MM.1S (cell line): ENCODE measurements at regions not wholly inside any gene's neighbourhood (a gene's known extent, or its start where the extent isn't known, plus 50 kb on each side); places are given as distances from the start of the nearest gene placed in this dataset.

ENCODE experiments used
- DNase-seq: peaks from one replicate; pipeline ENCODE4 v3.0.0-alpha.2; 2015
- H2AFZ ChIP-seq: fragments of 300-600 bp; sonication (generic); 2 replicates; pipeline ENCODE4 v1.6.0; 2016; ENCODE audit warnings: antibody characterized with exemption, low read length
- H3F3A ChIP-seq: fragments of 300-600 bp; sonication (generic); 2 replicates; pipeline ENCODE4 v1.6.1; 2016; ENCODE audit warnings: mild to moderate bottlenecking, antibody characterized with exemption, low read length, moderate library complexity, mixed read lengths; ENCODE audit not compliant: insufficient read depth
- H3K27ac ChIP-seq: fragments of 300-600 bp; sonication (generic); 2 replicates; pipeline ENCODE4 v1.5.1; 2016; ENCODE audit warnings: mild to moderate bottlenecking, low read length
- H3K27me3 ChIP-seq: fragments of 300-600 bp; sonication (generic); replicated peaks from 2 replicates; pipeline ENCODE4 v1.6.0; 2016; ENCODE audit warnings: low read length; ENCODE audit not compliant: insufficient read depth
- H3K36me3 ChIP-seq: fragments of 300-600 bp; sonication (generic); replicated peaks from 2 replicates; pipeline ENCODE4 v1.6.1; 2016; ENCODE audit warnings: mild to moderate bottlenecking, low read length, mixed read lengths; ENCODE audit not compliant: insufficient read depth
- H3K4me1 ChIP-seq: fragments of 300-600 bp; sonication (generic); 2 replicates; pipeline ENCODE4 v1.6.1; 2016; ENCODE audit warnings: low read length, mixed read lengths
- H3K4me2 ChIP-seq: fragments of 300-600 bp; sonication (generic); 2 replicates; pipeline ENCODE4 v1.6.0; 2016; ENCODE audit warnings: low read depth, low read length
- H3K4me3 ChIP-seq: fragments of 300-600 bp; sonication (generic); 2 replicates; pipeline ENCODE4 v1.5.1; 2016; ENCODE audit warnings: low read length, mixed read lengths
- H3K79me2 ChIP-seq: fragments of 300-600 bp; sonication (generic); 2 replicates; pipeline ENCODE4 v1.6.1; 2016; ENCODE audit warnings: mixed run types, low read length, mixed read lengths
- H3K9ac ChIP-seq: fragments of 300-600 bp; sonication (generic); 2 replicates; pipeline ENCODE4 v1.6.1; 2016; ENCODE audit warnings: low read length, mixed read lengths
- H3K9me2 ChIP-seq: fragments of 300-600 bp; sonication (generic); replicated peaks from 2 replicates; pipeline ENCODE4 v1.6.1; 2016; ENCODE audit warnings: mild to moderate bottlenecking, low read length, mixed read lengths; ENCODE audit not compliant: insufficient read depth
- H3K9me3 ChIP-seq: fragments of 300-600 bp; sonication (generic); replicated peaks from 2 replicates; pipeline ENCODE4 v1.6.1; 2016; ENCODE audit warnings: mild to moderate bottlenecking, low read length, mixed read lengths; ENCODE audit not compliant: insufficient read depth
- H4K20me1 ChIP-seq: fragments of 300-600 bp; sonication (generic); 2 replicates; pipeline ENCODE4 v1.6.1; 2016; ENCODE audit warnings: mild to moderate bottlenecking, low read length, moderate library complexity, mixed read lengths; ENCODE audit not compliant: insufficient read depth
- CTCF ChIP-seq: fragments of 300-600 bp; sonication (generic); IDR thresholded peaks from 2 replicates; pipeline ENCODE4 v1.5.1; 2016; ENCODE audit warnings: antibody characterized with exemption, low read length, mixed read lengths
- EZH2 ChIP-seq: fragments of 300-600 bp; sonication (generic); optimal IDR thresholded peaks from 2 replicates; pipeline ENCODE3; 2017; ENCODE audit warnings: low read depth, mild to moderate bottlenecking, antibody characterized with exemption, low read length, mixed read lengths
- EZH2phosphoT487 ChIP-seq: fragments of 300-600 bp; sonication (generic); IDR thresholded peaks from 2 replicates; pipeline ENCODE4 v1.6.1; 2018; ENCODE audit warnings: antibody characterized with exemption, low read length

GRCh38 chr7:153581419-153581818 lies 470.8 kb upstream of the DPP6 start:
- no peak overlapping the region for H3K9ac ChIP-seq
- no peak for TF ChIP-seq CTCF
- H3K9me3 ChIP-seq = no peaks in the 10 kb centered on the region

GRCh38 chr7:153584132-153584531 lies 468.1 kb upstream of the DPP6 start:
- H3F3A ChIP-seq = no peaks in the 10 kb centered on the region
- H4K20me1 ChIP-seq = no peaks in the 10 kb centered on the region
- no peak for TF ChIP-seq EZH2phosphoT487
- H3K27ac ChIP-seq = no peak overlapping the region
- no peak for DNase-seq
- H3K4me3 ChIP-seq = no peak overlapping the region
- no peaks in the 10 kb centered on the region for H3K9me3 ChIP-seq
- no peaks in the 10 kb centered on the region for H3K9me2 ChIP-seq
- no peaks in the 10 kb centered on the region for H3K36me3 ChIP-seq
- H3K4me2 ChIP-seq = no peak overlapping the region
- no peaks in the 10 kb centered on the region for H3K27me3 ChIP-seq
- H2AFZ ChIP-seq = no peak overlapping the region
- no peaks in the 10 kb centered on the region for H3K79me2 ChIP-seq
- no peaks in the 10 kb centered on the region for H3K4me1 ChIP-seq
- H3K9ac ChIP-seq = no peak overlapping the region

More at GRCh38 chr7:153581419-153581818, 470.8 kb upstream of the DPP6 start:
- H3F3A ChIP-seq = no peaks in the 10 kb centered on the region
- no peaks in the 10 kb centered on the region for H3K27me3 ChIP-seq
- no peak overlapping the region for H3K4me3 ChIP-seq
- DNase-seq = no peak
- no peaks in the 10 kb centered on the region for H4K20me1 ChIP-seq
- no peak overlapping the region for H3K4me2 ChIP-seq
- no peak overlapping the region for H2AFZ ChIP-seq
- no peaks in the 10 kb centered on the region for H3K36me3 ChIP-seq
- H3K27ac ChIP-seq = no peak overlapping the region
- no peaks in the 10 kb centered on the region for H3K4me1 ChIP-seq
- H3K79me2 ChIP-seq = no peaks in the 10 kb centered on the region
- no peaks in the 10 kb centered on the region for H3K9me2 ChIP-seq

GRCh38 chr7:153588586-153588985 lies 463.6 kb upstream of the DPP6 start:
- H3K4me1 ChIP-seq = no peaks in the 10 kb centered on the region
- no peaks in the 10 kb centered on the region for H3K36me3 ChIP-seq
- no peak for TF ChIP-seq EZH2phosphoT487
- TF ChIP-seq EZH2 = no peak
- TF ChIP-seq CTCF = no peak
- no peaks in the 10 kb centered on the region for H3K9me3 ChIP-seq
- no peaks in the 10 kb centered on the region for H3K27me3 ChIP-seq
- no peak for DNase-seq
- no peaks in the 10 kb centered on the region for H3K9me2 ChIP-seq
- no peak overlapping the region for H3K4me2 ChIP-seq
- no peaks in the 10 kb centered on the region for H3F3A ChIP-seq
- H4K20me1 ChIP-seq = no peaks in the 10 kb centered on the region
- no peaks in the 10 kb centered on the region for H3K79me2 ChIP-seq
- H3K27ac ChIP-seq = no peak overlapping the region
- no peak overlapping the region for H2AFZ ChIP-seq
- H3K9ac ChIP-seq = no peak overlapping the region
- H3K4me3 ChIP-seq = no peak overlapping the region

GRCh38 chr7:153590136-153590535 lies 462.1 kb upstream of the DPP6 start:
- DNase-seq = no peak
- H3K4me3 ChIP-seq = no peak overlapping the region
- H3K9ac ChIP-seq = no peak overlapping the region
- no peaks in the 10 kb centered on the region for H3K9me3 ChIP-seq
- no peaks in the 10 kb centered on the region for H3K79me2 ChIP-seq
- no peaks in the 10 kb centered on the region for H4K20me1 ChIP-seq
- no peak overlapping the region for H3K27ac ChIP-seq
- H3F3A ChIP-seq = no peaks in the 10 kb centered on the region
- no peaks in the 10 kb centered on the region for H3K36me3 ChIP-seq
- no peaks in the 10 kb centered on the region for H3K27me3 ChIP-seq
- H3K4me1 ChIP-seq = no peaks in the 10 kb centered on the region
- no peak overlapping the region for H2AFZ ChIP-seq
- TF ChIP-seq CTCF = no peak
- TF ChIP-seq EZH2 = no peak
- TF ChIP-seq EZH2phosphoT487 = no peak
- no peak overlapping the region for H3K4me2 ChIP-seq
- H3K9me2 ChIP-seq = no peaks in the 10 kb centered on the region
